H1 (cell line): ENCODE measurements at regions not wholly inside any gene's neighbourhood (a gene's known extent, or its start where the extent isn't known, plus 50 kb on each side); places are given as distances from the start of the nearest gene placed in this dataset.

ENCODE experiments used
- BCL11A ChIP-seq, 2 experiments: IDR thresholded peaks; one replicate each; pipeline ENCODE4 v1.6.1; 2011; ENCODE audit warnings: low read depth in 2 of 2, low read length in 2 of 2, mild to moderate bottlenecking in 2 of 2
- CHD1 ChIP-seq: IDR thresholded peaks from 2 replicates; pipeline ENCODE4 v1.6.1; 2012; ENCODE audit warnings: low read depth, low read length, improper control_type of control experiment
- CTCF ChIP-seq, 3 experiments: IDR thresholded peaks; 1 replicate in 2 of 3; 2 replicates in 1 of 3; pipeline versions ENCODE4 v1.5.1 to v1.6.1; 2011; ENCODE audit warnings: low read length in 3 of 3, mild to moderate bottlenecking in 3 of 3, inconsistent platforms in 2 of 3, low read depth in 1 of 3, moderate library complexity in 1 of 3; ENCODE audit not compliant: insufficient read depth in 1 of 3; ENCODE audit errors: control extremely low read depth in 1 of 3
- GABPA ChIP-seq: IDR thresholded peaks from 2 replicates; pipeline ENCODE4 v1.6.1; 2011; ENCODE audit warnings: mild to moderate bottlenecking, low read length, moderate library complexity, borderline replicate concordance; ENCODE audit not compliant: insufficient read depth
- JUND ChIP-seq: IDR thresholded peaks from 2 replicates; pipeline ENCODE4 v1.6.1; 2011; ENCODE audit warnings: mild to moderate bottlenecking, improper control_type of control experiment, low read length
- KDM1A ChIP-seq: fragments of 200-600, 300-600 bp; sonication (generic); IDR thresholded peaks from 2 replicates; pipeline ENCODE4 v1.7.1; 2016; ENCODE audit warnings: mild to moderate bottlenecking, low read length, borderline replicate concordance
- RBBP5 ChIP-seq: IDR thresholded peaks from 2 replicates; pipeline ENCODE4 v1.7.1; 2012; ENCODE audit warnings: low read depth, mild to moderate bottlenecking, inconsistent platforms, low read length, moderate library complexity, borderline replicate concordance
- SP2 ChIP-seq: IDR thresholded peaks from 2 replicates; pipeline ENCODE4 v1.6.1; 2012; ENCODE audit warnings: mild to moderate bottlenecking, low read length, inconsistent platforms
- TCF12 ChIP-seq: IDR thresholded peaks from 2 replicates; pipeline ENCODE4 v1.6.1; 2011; ENCODE audit warnings: low read depth, mild to moderate bottlenecking, low read length

GRCh38 chr7:66869660-66870450 lies 51.2 kb upstream of the TMEM248 start (continued):
- TF ChIP-seq BCL11A (IDR thresholded peaks at IDR 0.05; ENCODE audit: low read depth in 2 of 2, low read length in 2 of 2) (no peak), RBBP5 (no peak), TCF12 (no peak), GABPA (no peak), CTCF (IDR thresholded peaks at IDR 0.05; ENCODE audit: control extremely low read depth in 1 of 3, insufficient read depth in 1 of 3, low read depth in 1 of 3, low read length in 3 of 3) (no peak), JUND (no peak), SP2 (no peak), CHD1 (no peak), KDM1A (no peak)
